ENCODE measurements at regions not wholly inside any gene's neighbourhood (a gene's known extent, or its start where the extent isn't known, plus 50 kb on each side); places are given as distances from the start of the nearest gene placed in this dataset.

DNA sequence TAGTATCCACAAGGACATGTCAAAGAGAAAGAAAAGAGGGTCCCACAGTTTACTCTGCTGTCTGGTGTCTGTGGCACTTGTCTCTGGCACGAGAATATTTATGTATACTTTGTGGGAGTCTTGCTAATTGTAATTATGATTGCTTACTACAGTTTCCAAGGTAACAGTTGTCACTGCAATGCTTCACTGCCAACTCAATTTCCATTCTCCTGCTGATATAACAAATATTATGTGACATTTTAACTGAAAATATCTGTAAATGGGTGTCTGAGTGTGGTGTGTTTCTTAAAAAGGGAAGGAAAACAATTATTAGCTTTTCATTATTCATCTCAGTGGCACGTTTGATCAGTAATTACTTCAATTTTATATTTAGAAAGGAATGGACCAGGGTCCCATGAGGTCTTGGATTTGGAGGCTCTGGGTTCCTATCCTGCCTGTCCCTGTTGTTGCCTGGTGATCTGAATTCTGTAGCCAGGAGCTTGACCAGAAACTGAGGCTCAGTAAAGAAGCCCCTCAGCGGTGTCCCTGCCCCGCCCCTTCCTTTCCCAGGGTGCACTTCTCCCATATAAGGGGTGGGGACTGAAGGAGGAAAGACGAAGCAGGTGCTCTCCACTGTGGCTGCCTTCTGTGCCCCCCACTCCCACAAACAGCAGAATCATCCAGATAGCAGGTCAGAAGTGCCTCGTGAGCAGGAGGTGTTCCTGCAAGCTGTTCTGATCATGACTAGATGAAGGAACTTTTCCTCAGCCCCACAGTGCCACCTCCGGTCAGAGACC is 137.3 kb upstream of the KIF2A start:
- DNase-seq (ENCODE audit: low read depth), result no peak
- TF ChIP-seq, protein P1, sequence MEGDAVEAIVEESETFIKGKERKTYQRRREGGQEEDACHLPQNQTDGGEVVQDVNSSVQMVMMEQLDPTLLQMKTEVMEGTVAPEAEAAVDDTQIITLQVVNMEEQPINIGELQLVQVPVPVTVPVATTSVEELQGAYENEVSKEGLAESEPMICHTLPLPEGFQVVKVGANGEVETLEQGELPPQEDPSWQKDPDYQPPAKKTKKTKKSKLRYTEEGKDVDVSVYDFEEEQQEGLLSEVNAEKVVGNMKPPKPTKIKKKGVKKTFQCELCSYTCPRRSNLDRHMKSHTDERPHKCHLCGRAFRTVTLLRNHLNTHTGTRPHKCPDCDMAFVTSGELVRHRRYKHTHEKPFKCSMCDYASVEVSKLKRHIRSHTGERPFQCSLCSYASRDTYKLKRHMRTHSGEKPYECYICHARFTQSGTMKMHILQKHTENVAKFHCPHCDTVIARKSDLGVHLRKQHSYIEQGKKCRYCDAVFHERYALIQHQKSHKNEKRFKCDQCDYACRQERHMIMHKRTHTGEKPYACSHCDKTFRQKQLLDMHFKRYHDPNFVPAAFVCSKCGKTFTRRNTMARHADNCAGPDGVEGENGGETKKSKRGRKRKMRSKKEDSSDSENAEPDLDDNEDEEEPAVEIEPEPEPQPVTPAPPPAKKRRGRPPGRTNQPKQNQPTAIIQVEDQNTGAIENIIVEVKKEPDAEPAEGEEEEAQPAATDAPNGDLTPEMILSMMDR (IDR thresholded peaks at IDR 0.05; ENCODE audit: low read length, missing control alignments), result no peak

DNA sequence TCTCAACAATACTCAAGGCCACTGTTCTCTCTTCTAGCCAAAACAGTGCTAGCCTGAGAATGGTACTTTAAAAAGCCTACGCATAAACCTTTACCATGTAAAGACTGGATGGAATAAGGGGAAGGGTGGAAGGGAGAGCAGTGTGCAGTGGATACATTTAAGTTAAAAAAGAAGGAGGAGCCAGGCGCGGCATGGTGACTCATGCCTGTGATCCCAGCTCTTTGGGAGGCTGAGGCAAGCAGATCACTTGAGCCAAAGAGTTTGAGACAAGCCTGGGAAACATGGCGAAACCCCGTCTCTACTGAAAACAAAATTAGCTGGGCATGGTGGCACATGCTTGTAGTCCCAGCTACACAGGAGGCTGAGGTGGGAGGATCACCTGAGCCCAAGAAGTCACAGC is 127.7 kb upstream of the KIF2A start:
- no peak for DNase-seq (ENCODE audit: low read depth)
- no peak overlapping the region for H3K4me3 ChIP-seq (replicated peaks; ENCODE audit: low read depth, low read length)
- TF ChIP-seq, protein P1 (IDR thresholded peaks at IDR 0.05; ENCODE audit: low read length, missing control alignments), result no peak

More for the DNA sequence above, 137.3 kb upstream of the KIF2A start:
- H3K4me3 ChIP-seq (replicated peaks; ENCODE audit: low read depth, low read length), result no peak overlapping the region

DNA sequence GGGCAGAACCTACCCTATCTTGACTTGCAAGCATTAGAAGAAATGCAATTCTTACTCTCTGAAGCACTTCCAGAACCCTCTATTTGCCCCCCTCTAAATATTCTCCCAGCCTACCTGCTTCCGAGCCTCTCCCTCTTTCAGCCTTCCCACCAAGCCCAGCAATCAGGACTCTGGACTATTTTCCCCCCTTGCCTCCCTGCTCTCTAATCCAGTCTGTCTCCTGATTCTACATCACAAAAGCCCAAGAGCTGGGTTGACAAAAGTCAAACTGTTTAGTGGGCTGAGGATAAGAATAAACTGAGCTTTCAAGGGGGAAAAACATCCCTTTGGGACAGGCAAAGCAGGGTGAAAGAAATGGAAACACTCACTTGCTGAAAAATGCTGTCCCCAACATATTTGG is 123.2 kb upstream of the KIF2A start:
- H3K4me3 ChIP-seq (replicated peaks; ENCODE audit: low read depth, low read length), result no peak overlapping the region
- TF ChIP-seq, protein P1 (IDR thresholded peaks at IDR 0.05; ENCODE audit: low read length, missing control alignments), result no peak
- no peak for DNase-seq (ENCODE audit: low read depth)

DNA sequence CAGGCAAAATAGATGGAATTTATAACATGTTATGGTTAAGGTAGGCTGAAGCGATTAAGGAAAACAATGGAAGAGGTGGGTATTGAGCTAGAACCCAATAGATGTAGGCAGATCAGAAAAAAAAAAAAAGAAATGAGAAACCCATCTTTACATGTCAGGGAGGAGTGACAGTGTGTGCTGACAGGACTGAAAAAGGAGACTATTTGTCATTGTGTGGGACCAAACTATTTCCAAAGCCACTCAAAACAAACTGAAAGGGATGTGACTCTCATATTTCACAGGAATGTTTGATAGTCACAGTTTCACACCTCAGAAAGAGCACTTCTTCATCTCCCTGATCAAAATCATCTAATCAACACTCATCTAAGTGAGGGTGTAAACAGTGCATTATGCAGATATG is 122.3 kb upstream of the KIF2A start:
- DNase-seq (ENCODE audit: low read depth), result no peak
- TF ChIP-seq, protein P1 (IDR thresholded peaks at IDR 0.05; ENCODE audit: low read length, missing control alignments), result no peak
- no peak overlapping the region for H3K4me3 ChIP-seq (replicated peaks; ENCODE audit: low read depth, low read length)

DNA sequence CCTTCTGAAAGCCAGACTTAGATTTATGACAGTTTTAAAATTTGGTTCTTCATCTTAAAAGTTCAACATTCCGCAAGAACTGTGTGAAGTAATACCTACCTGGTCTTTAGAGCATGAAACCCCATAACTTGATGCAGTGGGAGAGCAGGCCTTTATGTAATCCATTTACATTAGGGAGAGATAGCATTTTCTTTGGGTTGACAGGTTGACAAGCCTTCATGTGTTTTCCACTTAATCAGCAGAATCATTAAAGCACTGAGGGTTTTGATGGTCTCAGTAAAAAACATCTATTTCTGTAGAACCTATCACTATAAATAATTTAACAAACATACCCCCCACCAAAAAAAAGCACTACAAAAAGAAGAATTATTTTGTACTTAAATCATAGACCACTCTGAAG is 121.6 kb upstream of the KIF2A start:
- H3K4me3 ChIP-seq (replicated peaks; ENCODE audit: low read depth, low read length), result no peak overlapping the region
- DNase-seq (ENCODE audit: low read depth), result no peak
- TF ChIP-seq, protein P1 (IDR thresholded peaks at IDR 0.05; ENCODE audit: low read length, missing control alignments), result no peak

DNA sequence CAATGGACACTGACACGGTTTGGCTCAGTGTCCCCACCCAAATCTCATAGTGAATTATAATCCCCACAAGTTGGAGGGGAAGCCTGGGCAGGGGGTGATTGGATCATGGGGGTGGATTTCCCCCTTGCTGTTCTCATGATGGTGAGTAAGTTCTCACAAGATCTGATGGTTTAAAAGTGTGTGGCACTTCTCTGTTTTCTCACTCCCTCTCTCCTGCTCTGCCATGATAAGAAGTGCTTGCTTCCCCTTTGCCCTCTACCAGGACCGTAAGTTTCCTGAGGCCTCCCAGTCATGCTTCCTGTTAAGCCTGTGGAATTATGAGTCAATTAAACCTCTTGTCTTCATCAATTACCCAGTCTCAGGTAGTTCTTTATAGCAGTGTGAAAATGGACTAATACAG is 115.8 kb upstream of the KIF2A start:
- TF ChIP-seq, protein P1 (IDR thresholded peaks at IDR 0.05; ENCODE audit: low read length, missing control alignments), result no peak
- no peak overlapping the region for H3K4me3 ChIP-seq (replicated peaks; ENCODE audit: low read depth, low read length)
- no peak for DNase-seq (ENCODE audit: low read depth)

DNA sequence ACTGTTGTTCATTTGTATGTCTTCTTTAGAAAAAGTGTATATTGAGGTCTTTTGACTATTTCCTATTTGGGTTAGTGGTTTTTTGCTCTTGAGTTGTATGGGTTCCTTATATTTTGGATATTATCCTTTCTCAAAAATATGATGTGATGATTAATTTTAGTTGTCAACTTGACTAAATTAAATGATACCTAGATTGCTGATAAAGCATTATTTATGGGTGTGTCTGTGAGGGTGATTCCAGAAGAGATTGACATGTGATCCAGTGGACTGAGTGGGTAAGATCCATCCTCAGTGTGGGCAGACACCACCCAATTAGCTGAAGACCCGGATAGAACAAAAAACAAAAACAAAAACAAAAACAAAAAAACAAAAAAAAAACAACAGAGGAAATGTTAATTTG is 115.1 kb upstream of the KIF2A start:
- TF ChIP-seq, protein P1 (IDR thresholded peaks at IDR 0.05; ENCODE audit: low read length, missing control alignments), result no peak
- DNase-seq (ENCODE audit: low read depth), result no peak
- no peak overlapping the region for H3K4me3 ChIP-seq (replicated peaks; ENCODE audit: low read depth, low read length)
